ENCODE measurements at regions not wholly inside any gene's neighbourhood (a gene's known extent, or its start where the extent isn't known, plus 50 kb on each side); places are given as distances from the start of the nearest gene placed in this dataset.

DNA sequence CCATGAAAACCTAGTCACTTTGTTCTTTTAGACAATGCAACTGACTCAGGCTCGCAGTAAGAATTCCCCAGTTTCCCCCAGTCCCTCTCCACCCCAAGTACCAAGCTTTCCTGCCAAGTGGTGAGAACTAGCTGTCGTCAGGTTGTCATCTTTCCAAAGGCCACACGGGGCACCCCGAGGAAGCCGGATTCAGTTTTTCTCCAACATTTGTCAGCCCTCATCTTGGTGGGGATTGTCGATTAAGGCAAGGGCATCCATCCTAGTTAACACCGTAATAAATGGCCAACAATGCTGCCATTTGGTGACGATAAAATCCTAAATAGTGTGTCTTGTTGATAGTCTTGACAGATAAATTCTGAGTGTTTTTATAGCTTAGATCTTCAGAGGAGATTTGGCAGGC, 55.9 kb upstream of the PROX1 start:
- Histone ChIP-seq H3K4me1 (ENCODE audit: low read depth, poor library complexity, severe bottlenecking) (no peaks in the 10 kb centered on the region), H3K27ac (no peak overlapping the region), H3K4me3 (IDR thresholded peaks at IDR 0.05; ENCODE audit: insufficient read depth, low read depth, low read length) (no peak overlapping the region), H3K4me2 (no peak overlapping the region), H3K27me3 (ENCODE audit: insufficient read depth, low read depth) (no peaks in the 10 kb centered on the region), H4K20me1 (ENCODE audit: insufficient read depth) (no peaks in the 10 kb centered on the region), H3K36me3 (ENCODE audit: insufficient read depth) (no peaks in the 10 kb centered on the region), H3K79me2 (ENCODE audit: insufficient read depth, low read depth) (no peaks in the 10 kb centered on the region), H3K9ac (no peak overlapping the region), H2AFZ (ENCODE audit: low read depth) (no peak overlapping the region)
- TF ChIP-seq, protein P1, sequence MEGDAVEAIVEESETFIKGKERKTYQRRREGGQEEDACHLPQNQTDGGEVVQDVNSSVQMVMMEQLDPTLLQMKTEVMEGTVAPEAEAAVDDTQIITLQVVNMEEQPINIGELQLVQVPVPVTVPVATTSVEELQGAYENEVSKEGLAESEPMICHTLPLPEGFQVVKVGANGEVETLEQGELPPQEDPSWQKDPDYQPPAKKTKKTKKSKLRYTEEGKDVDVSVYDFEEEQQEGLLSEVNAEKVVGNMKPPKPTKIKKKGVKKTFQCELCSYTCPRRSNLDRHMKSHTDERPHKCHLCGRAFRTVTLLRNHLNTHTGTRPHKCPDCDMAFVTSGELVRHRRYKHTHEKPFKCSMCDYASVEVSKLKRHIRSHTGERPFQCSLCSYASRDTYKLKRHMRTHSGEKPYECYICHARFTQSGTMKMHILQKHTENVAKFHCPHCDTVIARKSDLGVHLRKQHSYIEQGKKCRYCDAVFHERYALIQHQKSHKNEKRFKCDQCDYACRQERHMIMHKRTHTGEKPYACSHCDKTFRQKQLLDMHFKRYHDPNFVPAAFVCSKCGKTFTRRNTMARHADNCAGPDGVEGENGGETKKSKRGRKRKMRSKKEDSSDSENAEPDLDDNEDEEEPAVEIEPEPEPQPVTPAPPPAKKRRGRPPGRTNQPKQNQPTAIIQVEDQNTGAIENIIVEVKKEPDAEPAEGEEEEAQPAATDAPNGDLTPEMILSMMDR (conservative IDR thresholded peaks at IDR 0.05; ENCODE audit: low read depth, low read length) = no peak

DNA sequence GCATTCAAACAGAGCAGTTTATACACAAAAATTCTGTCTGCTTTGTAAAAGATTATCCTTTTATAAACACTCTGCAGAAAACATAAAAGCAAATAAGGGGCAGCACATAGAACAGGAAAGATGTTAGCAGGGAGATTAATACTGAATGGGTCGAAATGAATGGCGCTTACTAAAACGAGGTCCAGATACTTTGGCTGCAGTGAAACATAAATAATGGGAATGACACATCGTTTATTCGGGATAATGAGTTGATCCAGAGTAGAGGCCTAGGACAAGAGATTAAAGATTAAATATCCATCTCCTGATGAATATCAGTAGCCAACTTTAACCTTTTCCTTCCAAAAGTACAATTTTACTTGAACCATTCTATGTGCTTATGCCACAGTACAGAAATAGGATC, 54.4 kb upstream of the PROX1 start:
- no peaks in the 10 kb centered on the region for H3K36me3 ChIP-seq (ENCODE audit: insufficient read depth)
- no peaks in the 10 kb centered on the region for H3K27me3 ChIP-seq (ENCODE audit: insufficient read depth, low read depth)
- no peaks in the 10 kb centered on the region for H4K20me1 ChIP-seq (ENCODE audit: insufficient read depth)
- H2AFZ ChIP-seq (ENCODE audit: low read depth) = no peak overlapping the region
- H3K4me2 ChIP-seq = no peak overlapping the region
- H3K27ac ChIP-seq = no peak overlapping the region
- no peak overlapping the region for H3K4me3 ChIP-seq (IDR thresholded peaks at IDR 0.05; ENCODE audit: insufficient read depth, low read depth, low read length)
- H3K4me1 ChIP-seq (ENCODE audit: low read depth, poor library complexity, severe bottlenecking) = no peaks in the 10 kb centered on the region
- H3K79me2 ChIP-seq (ENCODE audit: insufficient read depth, low read depth) = no peaks in the 10 kb centered on the region
- no peak overlapping the region for H3K9ac ChIP-seq
- TF ChIP-seq, protein P1 (conservative IDR thresholded peaks at IDR 0.05; ENCODE audit: low read depth, low read length) = no peak

DNA sequence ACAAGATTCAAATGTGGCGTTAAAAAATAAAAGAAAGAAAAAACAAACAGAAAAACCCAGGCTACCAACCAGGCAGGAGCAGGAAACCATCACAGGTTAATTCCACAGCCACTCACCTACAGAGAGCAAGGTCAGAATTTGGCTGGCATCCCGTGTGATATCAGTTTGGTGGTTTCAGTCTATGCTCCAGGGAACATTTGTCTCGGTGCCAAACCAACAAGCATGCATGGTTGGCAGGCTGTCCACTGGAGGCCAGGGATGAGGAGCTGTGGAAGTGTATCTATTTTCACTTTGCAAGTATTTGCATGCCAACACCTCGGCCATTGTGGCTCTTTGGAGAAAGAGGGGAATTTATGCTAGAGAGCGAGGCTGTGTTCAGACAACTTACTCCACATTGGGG, 53.1 kb upstream of the PROX1 start:
- H3K36me3 ChIP-seq (ENCODE audit: insufficient read depth) = no peaks in the 10 kb centered on the region
- H3K79me2 ChIP-seq (ENCODE audit: insufficient read depth, low read depth) = no peaks in the 10 kb centered on the region
- no peaks in the 10 kb centered on the region for H4K20me1 ChIP-seq (ENCODE audit: insufficient read depth)
- TF ChIP-seq, protein P1 (conservative IDR thresholded peaks at IDR 0.05; ENCODE audit: low read depth, low read length) = no peak
- H3K9ac ChIP-seq = no peak overlapping the region
- no peaks in the 10 kb centered on the region for H3K27me3 ChIP-seq (ENCODE audit: insufficient read depth, low read depth)
- H3K27ac ChIP-seq = no peak overlapping the region
- no peak overlapping the region for H3K4me2 ChIP-seq
- H2AFZ ChIP-seq (ENCODE audit: low read depth) = no peak overlapping the region
- H3K4me3 ChIP-seq (IDR thresholded peaks at IDR 0.05; ENCODE audit: insufficient read depth, low read depth, low read length) = no peak overlapping the region
- no peaks in the 10 kb centered on the region for H3K4me1 ChIP-seq (ENCODE audit: low read depth, poor library complexity, severe bottlenecking)

DNA sequence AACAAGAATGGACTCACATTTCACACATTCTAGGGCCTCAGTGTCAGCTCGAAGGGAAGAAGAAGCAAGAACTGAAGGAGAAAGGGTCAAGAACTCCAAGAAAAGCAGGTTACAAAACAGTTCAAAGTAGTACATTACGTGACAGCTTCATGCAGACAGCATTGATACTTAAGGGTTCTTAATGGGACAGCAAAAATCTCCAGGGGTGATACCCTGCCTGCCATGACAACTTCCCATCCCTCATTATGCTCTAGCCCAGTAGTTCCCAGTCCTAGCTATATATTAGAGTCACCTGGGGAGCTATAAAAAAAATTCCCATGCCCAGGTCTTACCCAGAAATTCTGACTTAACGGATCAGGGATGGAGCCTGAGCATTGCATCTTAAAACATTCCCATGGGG, 51.2 kb upstream of the PROX1 start:
- Histone ChIP-seq H3K79me2 (ENCODE audit: insufficient read depth, low read depth) (no peaks in the 10 kb centered on the region), H3K9ac (no peak overlapping the region), H3K27me3 (ENCODE audit: insufficient read depth, low read depth) (no peaks in the 10 kb centered on the region), H3K36me3 (ENCODE audit: insufficient read depth) (no peaks in the 10 kb centered on the region), H4K20me1 (ENCODE audit: insufficient read depth) (no peaks in the 10 kb centered on the region), H3K4me1 (ENCODE audit: low read depth, poor library complexity, severe bottlenecking) (no peaks in the 10 kb centered on the region), H3K27ac (no peak overlapping the region), H2AFZ (ENCODE audit: low read depth) (no peak overlapping the region), H3K4me3 (IDR thresholded peaks at IDR 0.05; ENCODE audit: insufficient read depth, low read depth, low read length) (no peak overlapping the region), H3K4me2 (no peak overlapping the region)
- TF ChIP-seq, protein P1 (conservative IDR thresholded peaks at IDR 0.05; ENCODE audit: low read depth, low read length) = no peak

Data from KMS-11 (cell line).